ACC112 (cell line): ENCODE measurements at regions not wholly inside any gene's neighbourhood (a gene's known extent, or its start where the extent isn't known, plus 50 kb on each side); places are given as distances from the start of the nearest gene placed in this dataset.

Source experiments
- H2AFZ ChIP-seq: fragments of 200-600 bp; sonication (generic); one replicate; pipeline ENCODE4 v1.6.0; 2017; ENCODE audit warnings: antibody characterized with exemption, low read length; ENCODE audit not compliant: unreplicated experiment
- H3K27ac ChIP-seq: fragments of 200-600 bp; sonication (generic); 2 replicates; pipeline ENCODE4 v1.5.1; 2014; ENCODE audit warnings: low read depth, mild to moderate bottlenecking, antibody characterized with exemption, low read length, moderate library complexity
- H3K27me3 ChIP-seq: fragments of 200-600 bp; sonication (generic); 2 replicates; pipeline ENCODE4 v1.6.1; 2014; ENCODE audit warnings: mild to moderate bottlenecking, antibody characterized with exemption, low read length, moderate library complexity, mixed read lengths; ENCODE audit not compliant: insufficient read depth
- H3K36me3 ChIP-seq: fragments of 200-600 bp; sonication (generic); 2 replicates; pipeline ENCODE4 v1.6.1; 2016; ENCODE audit warnings: mild to moderate bottlenecking, antibody characterized with exemption, low read length, moderate library complexity, mixed read lengths; ENCODE audit not compliant: insufficient read depth
- H3K4me1 ChIP-seq: fragments of 200-600 bp; sonication (generic); one replicate; pipeline ENCODE4 v1.6.1; 2016; ENCODE audit warnings: low read length, mixed read lengths; ENCODE audit not compliant: insufficient read depth, unreplicated experiment, control insufficient read depth
- H3K4me3 ChIP-seq: fragments of 200-600 bp; sonication (generic); 2 replicates; pipeline ENCODE4 v1.5.1; 2014; ENCODE audit warnings: mild to moderate bottlenecking, low read depth, low read length
- H3K79me2 ChIP-seq: fragments of 200-600 bp; sonication (generic); one replicate; pipeline ENCODE4 v1.6.0; 2016; ENCODE audit warnings: low read length; ENCODE audit not compliant: control insufficient read depth, unreplicated experiment, insufficient read depth

- H3K4me3 ChIP-seq: peak overlapping the region; percentile 72
Observed at GRCh38 chr11:100467821-100468508, 219.1 kb upstream of the ARHGAP42 start.

GRCh38 chr11:100469835-100470234 lies 217.3 kb upstream of the ARHGAP42 start:
- no peak overlapping the region for H3K27ac ChIP-seq
- no peaks in the 10 kb centered on the region for H3K79me2 ChIP-seq
- H2AFZ ChIP-seq: no peak overlapping the region
- no peaks in the 10 kb centered on the region for H3K36me3 ChIP-seq
- no peaks in the 10 kb centered on the region for H3K4me1 ChIP-seq
- peaks cover 3% of the 10 kb centered on the region; the same call in 1 of the 2 replicates for H3K27me3 ChIP-seq
- H3K4me3 ChIP-seq: no peak overlapping the region

More at GRCh38 chr11:100467821-100468508, 219.1 kb upstream of the ARHGAP42 start:
- Histone ChIP-seq H3K4me1 (no peaks in the 10 kb centered on the region), H3K36me3 (no peaks in the 10 kb centered on the region), H3K27me3 (peaks cover 3% of the 10 kb centered on the region; the same call in 1 of the 2 replicates), H3K79me2 (no peaks in the 10 kb centered on the region), H3K27ac (no peak overlapping the region), H2AFZ (peak overlapping the region; percentile 41)

- Histone ChIP-seq H3K27ac (no peak overlapping the region), H3K4me3 (no peak overlapping the region), H3K27me3 (peaks cover 3% of the 10 kb centered on the region; the same call in 1 of the 2 replicates), H3K36me3 (no peaks in the 10 kb centered on the region), H3K79me2 (no peaks in the 10 kb centered on the region), H3K4me1 (no peaks in the 10 kb centered on the region), H2AFZ (no peak overlapping the region)
Observed at GRCh38 chr11:100472727-100473389, 214.2 kb upstream of the ARHGAP42 start.

- Histone ChIP-seq H3K27me3 (peaks cover 3% of the 10 kb centered on the region; the same call in 1 of the 2 replicates), H3K36me3 (no peaks in the 10 kb centered on the region), H2AFZ (no peak overlapping the region)
Observed at GRCh38 chr11:100473390-100473740, 213.7 kb upstream of the ARHGAP42 start.

GRCh38 chr11:100484948-100485347 lies 202.1 kb upstream of the ARHGAP42 start:
- Histone ChIP-seq H3K27me3 (no peaks in the 10 kb centered on the region), H3K4me1 (no peaks in the 10 kb centered on the region), H3K27ac (no peak overlapping the region), H3K4me3 (no peak overlapping the region), H2AFZ (no peak overlapping the region), H3K79me2 (no peaks in the 10 kb centered on the region), H3K36me3 (no peaks in the 10 kb centered on the region)

More at GRCh38 chr11:100473390-100473740, 213.7 kb upstream of the ARHGAP42 start:
- Histone ChIP-seq H3K4me3 (no peak overlapping the region), H3K27ac (no peak overlapping the region), H3K4me1 (no peaks in the 10 kb centered on the region), H3K79me2 (no peaks in the 10 kb centered on the region)

GRCh38 chr11:100498780-100499179 lies 188.3 kb upstream of the ARHGAP42 start:
- no peak overlapping the region for H3K27ac ChIP-seq
- no peak overlapping the region for H2AFZ ChIP-seq
- no peaks in the 10 kb centered on the region for H3K4me1 ChIP-seq
- H3K27me3 ChIP-seq: no peaks in the 10 kb centered on the region
- H3K79me2 ChIP-seq: no peaks in the 10 kb centered on the region
- H3K36me3 ChIP-seq: no peaks in the 10 kb centered on the region
- no peak overlapping the region for H3K4me3 ChIP-seq

GRCh38 chr11:100501450-100501849 lies 185.6 kb upstream of the ARHGAP42 start:
- Histone ChIP-seq H3K36me3 (no peaks in the 10 kb centered on the region), H2AFZ (no peak overlapping the region), H3K27ac (no peak overlapping the region), H3K4me1 (no peaks in the 10 kb centered on the region), H3K79me2 (no peaks in the 10 kb centered on the region), H3K27me3 (no peaks in the 10 kb centered on the region), H3K4me3 (no peak overlapping the region)

- H3K4me1 ChIP-seq: no peaks in the 10 kb centered on the region
- no peaks in the 10 kb centered on the region for H3K36me3 ChIP-seq
- no peaks in the 10 kb centered on the region for H3K27me3 ChIP-seq
- no peaks in the 10 kb centered on the region for H3K79me2 ChIP-seq
- H3K4me3 ChIP-seq: no peak overlapping the region
- no peak overlapping the region for H2AFZ ChIP-seq
- H3K27ac ChIP-seq: no peak overlapping the region
Observed at GRCh38 chr11:100512475-100512874, 174.6 kb upstream of the ARHGAP42 start.

- Histone ChIP-seq H3K27me3 (no peaks in the 10 kb centered on the region), H3K4me1 (no peaks in the 10 kb centered on the region), H2AFZ (no peak overlapping the region), H3K36me3 (no peaks in the 10 kb centered on the region), H3K27ac (no peak overlapping the region), H3K79me2 (no peaks in the 10 kb centered on the region), H3K4me3 (no peak overlapping the region)
Observed at GRCh38 chr11:100515087-100515486, 172.0 kb upstream of the ARHGAP42 start.

GRCh38 chr11:100525197-100525596 lies 161.9 kb upstream of the ARHGAP42 start:
- no peaks in the 10 kb centered on the region for H3K79me2 ChIP-seq
- H2AFZ ChIP-seq: no peak overlapping the region
- no peak overlapping the region for H3K27ac ChIP-seq
- H3K36me3 ChIP-seq: no peaks in the 10 kb centered on the region
- H3K4me1 ChIP-seq: no peaks in the 10 kb centered on the region
- no peaks in the 10 kb centered on the region for H3K27me3 ChIP-seq
- H3K4me3 ChIP-seq: no peak overlapping the region

- Histone ChIP-seq H3K4me1 (no peaks in the 10 kb centered on the region), H3K4me3 (no peak overlapping the region), H3K36me3 (no peaks in the 10 kb centered on the region), H3K27me3 (no peaks in the 10 kb centered on the region), H2AFZ (no peak overlapping the region), H3K27ac (no peak overlapping the region), H3K79me2 (no peaks in the 10 kb centered on the region)
Observed at GRCh38 chr11:100525635-100526034, 161.5 kb upstream of the ARHGAP42 start.
